ENCODE measurements at regions not wholly inside any gene's neighbourhood (a gene's known extent, or its start where the extent isn't known, plus 50 kb on each side); places are given as distances from the start of the nearest gene placed in this dataset.

DNA sequence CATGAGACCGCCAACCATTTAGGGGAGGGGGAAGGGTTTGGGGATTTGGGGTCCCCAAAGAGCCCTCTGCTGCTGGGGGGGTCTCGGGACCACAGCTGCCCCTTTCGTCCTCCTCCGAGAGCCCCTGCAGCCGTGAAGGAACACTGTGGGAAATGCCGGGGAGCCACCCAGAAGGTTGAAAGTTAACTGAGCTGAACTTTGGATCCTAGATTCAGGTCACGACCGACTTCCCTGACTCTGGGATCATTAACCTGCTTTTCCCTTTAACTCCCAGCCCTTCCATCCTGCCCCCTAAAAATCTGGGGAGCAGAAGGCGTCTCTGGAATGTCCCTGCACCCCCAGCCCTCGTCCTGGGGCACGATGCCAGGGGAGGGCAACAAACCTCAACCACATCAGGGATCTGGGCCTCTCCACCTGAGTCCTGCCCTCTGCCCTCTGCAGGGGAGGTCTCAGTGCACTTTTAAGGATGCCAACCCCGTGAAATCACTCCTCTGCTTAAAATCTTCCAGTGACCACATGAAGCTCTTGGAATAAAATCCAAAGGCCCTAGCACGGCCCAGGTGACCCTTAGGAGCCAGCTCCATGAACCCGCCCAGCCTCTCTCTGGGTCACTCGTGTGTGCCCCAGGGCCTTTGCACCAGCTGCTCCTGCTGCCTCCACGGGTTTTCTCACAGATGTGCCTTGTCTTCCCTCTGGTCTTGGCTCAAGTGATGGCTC is 95.0 kb downstream of the RFLNA start:
- TF ChIP-seq, protein P1, sequence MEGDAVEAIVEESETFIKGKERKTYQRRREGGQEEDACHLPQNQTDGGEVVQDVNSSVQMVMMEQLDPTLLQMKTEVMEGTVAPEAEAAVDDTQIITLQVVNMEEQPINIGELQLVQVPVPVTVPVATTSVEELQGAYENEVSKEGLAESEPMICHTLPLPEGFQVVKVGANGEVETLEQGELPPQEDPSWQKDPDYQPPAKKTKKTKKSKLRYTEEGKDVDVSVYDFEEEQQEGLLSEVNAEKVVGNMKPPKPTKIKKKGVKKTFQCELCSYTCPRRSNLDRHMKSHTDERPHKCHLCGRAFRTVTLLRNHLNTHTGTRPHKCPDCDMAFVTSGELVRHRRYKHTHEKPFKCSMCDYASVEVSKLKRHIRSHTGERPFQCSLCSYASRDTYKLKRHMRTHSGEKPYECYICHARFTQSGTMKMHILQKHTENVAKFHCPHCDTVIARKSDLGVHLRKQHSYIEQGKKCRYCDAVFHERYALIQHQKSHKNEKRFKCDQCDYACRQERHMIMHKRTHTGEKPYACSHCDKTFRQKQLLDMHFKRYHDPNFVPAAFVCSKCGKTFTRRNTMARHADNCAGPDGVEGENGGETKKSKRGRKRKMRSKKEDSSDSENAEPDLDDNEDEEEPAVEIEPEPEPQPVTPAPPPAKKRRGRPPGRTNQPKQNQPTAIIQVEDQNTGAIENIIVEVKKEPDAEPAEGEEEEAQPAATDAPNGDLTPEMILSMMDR (conservative IDR thresholded peaks at IDR 0.05; ENCODE audit: low read depth, low read length) = no peak
- TF ChIP-seq, protein P2, sequence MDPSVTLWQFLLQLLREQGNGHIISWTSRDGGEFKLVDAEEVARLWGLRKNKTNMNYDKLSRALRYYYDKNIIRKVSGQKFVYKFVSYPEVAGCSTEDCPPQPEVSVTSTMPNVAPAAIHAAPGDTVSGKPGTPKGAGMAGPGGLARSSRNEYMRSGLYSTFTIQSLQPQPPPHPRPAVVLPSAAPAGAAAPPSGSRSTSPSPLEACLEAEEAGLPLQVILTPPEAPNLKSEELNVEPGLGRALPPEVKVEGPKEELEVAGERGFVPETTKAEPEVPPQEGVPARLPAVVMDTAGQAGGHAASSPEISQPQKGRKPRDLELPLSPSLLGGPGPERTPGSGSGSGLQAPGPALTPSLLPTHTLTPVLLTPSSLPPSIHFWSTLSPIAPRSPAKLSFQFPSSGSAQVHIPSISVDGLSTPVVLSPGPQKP (IDR thresholded peaks at IDR 0.05; ENCODE audit: borderline replicate concordance, low read depth, low read length) = no peak
- TF ChIP-seq MAFK (IDR thresholded peaks at IDR 0.05; ENCODE audit: low read depth, low read length) (no peak), RFX5 (IDR thresholded peaks at IDR 0.05; ENCODE audit: low read depth, low read length) (no peak), BHLHE40 (IDR thresholded peaks at IDR 0.05; ENCODE audit: low read depth, low read length) (no peak), MAZ (IDR thresholded peaks at IDR 0.05; ENCODE audit: borderline replicate concordance, low read depth, low read length) (no peak), MXI1 (IDR thresholded peaks at IDR 0.05; ENCODE audit: borderline replicate concordance, low read depth, low read length) (no peak), FOS (IDR thresholded peaks at IDR 0.05; ENCODE audit: low read depth, low read length) (no peak), POLR2A (IDR thresholded peaks at IDR 0.05; ENCODE audit: low read depth, low read length) (no peak), CEBPB (IDR thresholded peaks at IDR 0.05; ENCODE audit: low read depth, low read length) (no peak), NFE2L2 (IDR thresholded peaks at IDR 0.05; ENCODE audit: low read depth, low read length) (no peak), RAD21 (IDR thresholded peaks at IDR 0.05; ENCODE audit: low read length) (no peak), SMC3 (IDR thresholded peaks at IDR 0.05; ENCODE audit: low read depth, low read length) (no peak)

Measured in IMR-90 (cell line).